ENCODE measurements at regions not wholly inside any gene's neighbourhood (a gene's known extent, or its start where the extent isn't known, plus 50 kb on each side); places are given as distances from the start of the nearest gene placed in this dataset.
"Not testable (repeated sequence)": the region's sequence is repeated elsewhere in the genome, so short reads cannot be mapped to it uniquely, and the experiment has no call there.

GRCh38 chr7:76971201-76971600, 61.0 kb downstream of the SPDYE17 start:
- not testable (repeated sequence) for DNase-seq

DNA sequence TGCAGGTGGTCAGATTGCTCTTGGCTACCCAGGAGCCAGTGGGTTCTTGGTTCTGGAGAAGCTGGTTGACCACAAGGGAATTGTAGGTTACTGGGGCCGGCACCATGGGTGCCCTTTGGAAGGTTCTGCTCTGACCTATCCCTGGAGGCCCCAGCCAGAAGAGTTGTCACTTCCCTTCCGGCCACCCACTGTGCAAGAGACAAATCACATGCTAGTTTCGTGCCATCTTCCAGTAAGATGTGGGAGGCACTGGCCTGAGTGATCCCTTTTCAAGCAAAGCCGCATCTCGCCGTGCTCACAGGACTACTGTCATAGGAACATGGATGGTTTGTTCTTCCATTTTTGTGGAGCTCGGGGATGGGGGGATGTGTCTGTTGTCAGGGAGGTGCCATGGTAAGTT, 62.3 kb downstream of the SPDYE17 start:
- DNase-seq = not testable (repeated sequence)

- not testable (repeated sequence) for DNase-seq
Observed at GRCh38 chr7:76965731-76966548, 66.2 kb downstream of the SPDYE17 start.

- DNase-seq = not testable (repeated sequence)
Observed at GRCh38 chr7:76964050-76964449, 68.1 kb downstream of the SPDYE17 start.

GRCh38 chr7:76963061-76963460, 69.1 kb downstream of the SPDYE17 start:
- not testable (repeated sequence) for DNase-seq

GRCh38 chr7:76960400-76960986, 71.7 kb downstream of the SPDYE17 start:
- not testable (repeated sequence) for DNase-seq

DNA sequence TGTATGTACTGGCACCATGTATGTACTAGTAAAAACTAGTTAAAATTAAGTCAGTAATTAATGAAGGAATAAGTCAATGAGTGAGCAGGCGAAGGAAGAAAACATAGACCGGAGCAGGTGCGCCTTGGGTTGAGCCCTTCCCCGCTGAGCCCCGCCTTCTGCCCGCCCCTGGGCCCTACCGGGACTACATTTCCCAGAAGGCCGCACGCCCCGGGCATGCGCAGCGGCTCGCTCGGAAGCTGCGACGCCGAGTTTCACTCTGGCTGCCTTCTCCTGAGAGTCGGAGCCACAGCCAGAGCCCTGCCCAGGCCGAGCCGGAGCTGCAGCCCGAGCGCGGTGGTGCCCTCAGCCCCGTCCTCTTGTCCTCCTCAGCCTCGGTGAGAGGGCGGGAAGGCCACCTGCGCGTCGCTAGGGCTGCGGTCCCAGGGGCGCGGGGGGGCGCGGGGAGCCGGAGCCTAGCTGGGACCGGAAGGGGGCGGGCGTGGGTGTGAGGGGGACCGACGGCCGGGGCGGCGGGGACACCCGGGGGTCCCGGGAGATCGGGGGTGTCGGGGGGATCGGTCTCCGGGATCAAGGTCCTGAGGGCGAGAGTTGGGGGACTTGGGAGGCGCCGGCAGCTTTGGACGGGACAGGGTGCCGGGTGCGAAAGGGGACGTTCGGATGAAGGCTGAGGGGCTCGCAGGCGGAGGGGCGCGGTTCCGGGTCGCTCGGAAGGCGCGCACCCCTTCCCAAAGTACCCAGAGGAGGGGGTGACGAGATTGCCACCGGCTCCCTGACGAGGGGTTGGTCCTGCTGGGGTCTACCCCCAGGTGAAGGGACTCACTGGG, 72.4 kb downstream of the SPDYE17 start:
- not testable (repeated sequence) for DNase-seq

- not testable (repeated sequence) for DNase-seq
Observed at GRCh38 chr7:76956531-76956930, 75.6 kb downstream of the SPDYE17 start.

- not testable (repeated sequence) for DNase-seq
Observed at GRCh38 chr7:76955124-76955523, 77.0 kb downstream of the SPDYE17 start.

DNA sequence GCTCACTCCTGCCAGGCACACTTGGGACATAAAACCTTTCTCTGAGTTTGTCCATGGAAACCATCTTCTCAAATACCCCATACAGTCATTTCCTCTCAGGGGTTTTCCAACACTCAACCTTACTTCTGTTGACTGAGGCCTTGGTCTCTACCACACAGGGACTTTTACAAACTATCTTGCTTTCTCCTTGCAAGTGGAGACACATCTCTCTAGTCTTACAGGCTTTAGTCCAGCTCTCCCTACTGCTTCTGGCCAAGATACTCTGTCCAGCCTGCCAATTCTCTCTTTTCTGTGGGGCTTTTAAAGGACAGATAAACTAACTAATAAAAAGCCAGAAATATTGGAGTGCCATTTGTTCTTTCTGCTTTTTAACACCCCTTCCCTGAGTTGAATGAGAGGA, 87.6 kb downstream of the SPDYE17 start:
- not testable (repeated sequence) for DNase-seq

DNA sequence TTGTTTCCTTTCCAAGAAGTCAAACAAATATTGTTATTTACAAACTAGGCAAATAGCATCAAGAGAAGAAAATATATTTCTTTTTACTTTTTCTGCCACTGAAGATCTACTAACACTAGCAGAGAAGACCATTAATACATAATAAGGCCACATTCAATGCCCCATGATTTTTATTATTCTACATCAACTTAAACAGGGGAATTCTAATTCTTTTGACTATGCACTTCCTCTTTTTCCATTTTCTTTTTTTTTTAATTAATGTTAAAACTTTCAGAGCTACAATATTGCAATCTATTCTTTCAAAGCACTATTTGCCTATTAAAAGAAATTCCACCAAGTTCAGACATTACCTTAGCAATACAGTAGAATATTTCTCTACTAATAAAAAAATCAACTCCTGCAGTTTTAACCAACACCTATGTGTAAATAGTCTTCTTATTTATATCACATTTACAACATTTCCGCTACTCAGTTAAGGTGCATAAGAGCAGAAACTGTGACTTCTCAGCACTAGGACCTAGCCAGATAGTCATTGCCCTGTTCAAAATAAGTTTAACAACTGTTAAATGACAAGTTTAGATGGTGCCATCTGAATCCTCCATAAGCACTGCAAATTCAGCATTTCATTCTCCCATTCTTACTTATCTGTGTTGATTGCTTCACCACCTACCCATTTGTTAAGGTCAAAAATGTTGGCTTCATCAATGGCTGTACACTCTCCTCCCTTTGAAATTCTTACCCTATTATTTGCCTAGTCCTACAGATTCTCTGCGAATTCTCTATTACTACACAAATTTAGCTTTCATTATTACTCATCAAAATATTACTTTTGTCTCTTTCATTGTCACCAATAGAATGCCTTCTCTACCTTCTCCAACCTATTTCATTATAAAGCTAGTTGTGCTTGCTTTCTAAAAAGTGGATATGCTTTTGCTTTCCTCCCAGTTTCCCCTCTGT, 90.1 kb downstream of the SPDYE17 start:
- not testable (repeated sequence) for DNase-seq

DNA sequence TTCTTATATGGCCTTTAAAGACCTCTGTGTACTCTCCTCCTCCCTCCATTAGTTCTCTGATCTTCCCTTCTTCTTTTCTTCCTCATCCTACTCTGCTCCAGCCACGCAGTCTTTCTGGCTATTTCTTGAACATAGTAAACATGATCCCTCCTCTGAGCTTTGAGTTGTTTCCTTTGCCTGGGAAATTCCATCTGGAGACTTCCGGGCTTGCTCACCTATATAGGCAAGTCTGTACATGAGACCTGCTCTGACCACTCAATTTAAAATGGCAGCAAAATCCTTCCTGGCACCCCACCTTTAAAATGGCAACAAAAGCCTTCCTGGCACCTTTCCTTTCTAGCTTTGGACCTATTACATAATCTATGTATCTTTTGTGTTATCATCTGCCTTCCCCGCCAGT, 94.4 kb downstream of the SPDYE17 start:
- DNase-seq = not testable (repeated sequence)

- DNase-seq = not testable (repeated sequence)
Observed at GRCh38 chr7:76937330-76937729, 94.8 kb downstream of the SPDYE17 start.

DNA sequence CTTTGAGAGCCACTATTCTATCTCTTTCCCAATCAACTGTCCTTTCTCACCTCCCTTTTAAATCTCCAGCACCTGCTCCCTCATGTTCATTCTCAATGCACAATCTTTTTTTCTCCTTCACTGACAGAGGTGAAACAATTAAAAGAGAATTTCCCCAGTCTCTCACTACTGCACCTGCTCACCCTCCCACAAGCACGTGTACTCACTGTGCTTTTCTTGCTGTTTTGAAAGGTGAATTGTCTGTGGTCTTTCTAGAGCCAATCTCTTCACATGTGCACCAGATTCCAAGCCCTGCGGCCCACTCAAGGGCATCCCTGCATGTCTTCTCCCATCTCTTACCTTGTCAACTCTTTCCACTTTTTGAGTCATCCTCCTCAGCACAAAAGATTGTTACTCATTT, 95.8 kb downstream of the SPDYE17 start:
- DNase-seq = not testable (repeated sequence)

GRCh38 chr7:76934711-76935110, 97.5 kb downstream of the SPDYE17 start:
- DNase-seq = not testable (repeated sequence)

DNA sequence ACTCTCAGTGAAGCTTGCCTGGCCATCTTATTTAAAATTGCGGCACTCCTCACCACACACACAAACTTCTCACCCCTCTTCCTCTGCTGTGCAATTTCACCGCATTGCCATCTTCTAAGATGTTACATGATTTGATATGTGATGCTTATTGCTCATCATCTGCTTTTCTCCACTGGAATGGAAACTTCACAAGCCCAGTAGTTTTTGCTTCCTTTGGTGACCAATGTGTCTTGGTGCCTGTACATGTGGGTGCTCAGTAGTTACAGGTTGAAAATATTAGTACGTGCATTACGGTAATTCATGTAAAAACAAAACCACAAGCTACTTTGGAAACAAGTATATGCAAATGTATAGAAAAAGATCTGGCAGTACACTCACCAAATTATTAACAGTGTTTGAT, 99.2 kb downstream of the SPDYE17 start:
- DNase-seq = not testable (repeated sequence)

GRCh38 chr7:76931441-76931840, 100.7 kb downstream of the SPDYE17 start:
- not testable (repeated sequence) for DNase-seq

- DNase-seq = not testable (repeated sequence)
Observed at GRCh38 chr7:76930416-76930815, 101.7 kb downstream of the SPDYE17 start.

DNA sequence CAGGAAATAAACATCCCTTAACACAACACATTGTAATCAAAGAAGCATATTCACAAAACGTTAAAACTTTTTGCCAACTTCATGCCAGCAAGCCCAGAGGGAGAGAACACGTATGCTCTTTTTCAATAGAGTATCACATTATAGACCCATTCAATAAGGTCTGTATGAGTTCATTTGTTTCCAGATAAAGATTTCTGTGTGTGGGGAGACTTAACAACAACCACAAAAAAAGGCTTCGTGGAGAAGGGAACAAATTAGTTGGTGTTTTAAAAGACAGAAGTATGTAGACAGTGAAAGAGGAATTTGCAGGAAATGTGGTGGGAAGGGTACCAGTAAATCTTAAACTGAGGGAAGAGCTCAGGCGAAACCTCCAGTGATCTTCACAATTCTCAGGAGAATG, 103.4 kb downstream of the SPDYE17 start:
- DNase-seq = not testable (repeated sequence)

DNA sequence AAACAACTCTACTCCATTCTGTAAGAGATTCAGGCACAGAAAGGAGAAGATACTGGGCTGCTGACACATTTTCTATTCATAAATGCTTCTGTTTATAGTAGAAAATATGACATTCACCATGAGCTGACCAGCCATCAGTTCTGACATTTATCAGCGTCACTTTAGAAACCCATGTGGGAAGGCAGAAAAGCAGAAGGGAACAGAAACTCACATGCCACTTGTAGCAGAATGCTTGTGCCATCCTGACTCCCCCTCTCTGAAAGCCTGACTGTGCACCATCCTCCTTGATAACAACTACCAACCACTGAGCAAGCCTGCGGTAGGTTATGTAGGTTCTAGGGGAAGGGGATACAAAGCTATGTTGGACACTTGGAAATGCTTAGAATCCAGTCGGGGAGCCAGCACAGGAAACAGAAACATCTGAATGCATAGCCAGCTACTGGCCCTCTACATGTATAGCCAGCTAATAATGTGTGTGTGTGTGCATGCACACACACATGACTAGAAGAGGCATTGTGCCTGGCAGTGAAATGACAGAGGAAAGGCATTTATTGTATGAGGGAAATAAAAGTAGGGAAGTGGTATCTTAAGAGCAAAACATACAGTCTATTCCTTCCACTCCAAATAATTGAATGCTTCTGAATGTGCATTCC, 104.3 kb downstream of the SPDYE17 start:
- DNase-seq = not testable (repeated sequence)

DNA sequence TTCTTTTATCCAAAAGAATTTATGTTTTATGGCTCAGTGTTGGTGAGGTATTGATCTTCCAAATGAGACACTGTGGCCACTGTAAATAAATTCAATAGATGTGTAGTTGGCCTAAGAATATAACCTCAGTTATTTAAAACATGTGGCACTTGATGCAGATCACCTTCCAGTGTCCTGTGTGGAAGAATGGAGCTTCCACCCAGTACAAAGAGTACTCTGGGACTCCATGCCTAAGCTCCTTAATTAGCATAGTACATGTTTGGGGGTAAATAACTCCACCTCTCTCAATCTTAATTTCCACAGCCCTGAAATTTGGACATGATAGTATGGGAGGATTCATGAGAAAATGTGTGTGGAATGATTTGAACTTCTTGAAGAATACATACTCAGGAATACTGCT, 105.7 kb downstream of the SPDYE17 start:
- DNase-seq = not testable (repeated sequence)

- DNase-seq = not testable (repeated sequence)
Observed at GRCh38 chr7:76924756-76925155, 107.4 kb downstream of the SPDYE17 start.
